ENCODE measurements at regions not wholly inside any gene's neighbourhood (a gene's known extent, or its start where the extent isn't known, plus 50 kb on each side); places are given as distances from the start of the nearest gene placed in this dataset.
"Not testable (repeated sequence)": the region's sequence is repeated elsewhere in the genome, so short reads cannot be mapped to it uniquely, and the experiment has no call there.

- TF ChIP-seq CREM (IDR thresholded peaks at IDR 0.05) (no peak), CREM (CRISPR knock-in tag; IDR thresholded peaks at IDR 0.05) (no peak), GFI1 (CRISPR knock-in tag; IDR thresholded peaks at IDR 0.05; ENCODE audit: borderline replicate concordance) (no peak), SIN3B (IDR thresholded peaks at IDR 0.05; ENCODE audit: low read length) (no peak), GABPA (IDR thresholded peaks at IDR 0.05; ENCODE audit: low read depth, low read length) (no peak), GABPA (CRISPR knock-in tag; IDR thresholded peaks at IDR 0.05; ENCODE audit: low read depth) (no peak), ZNF816 (CRISPR knock-in tag; IDR thresholded peaks at IDR 0.05; ENCODE audit: borderline replicate concordance) (no peak), DZIP1 (CRISPR knock-in tag; IDR thresholded peaks at IDR 0.05) (no peak), SIN3A (IDR thresholded peaks at IDR 0.05; ENCODE audit: borderline replicate concordance, low read depth, low read length) (no peak), KLF11 (CRISPR knock-in tag; IDR thresholded peaks at IDR 0.05) (no peak), TMF1 (CRISPR knock-in tag; IDR thresholded peaks at IDR 0.05; ENCODE audit: low read depth) (no peak)
Observed at GRCh38 chr14:106187216-106187615, 660.8 kb downstream of the TMEM121 start (continued).

GRCh38 chr14:106192701-106193100 is 666.3 kb downstream of the TMEM121 start:
- DNase-seq (ENCODE audit: low spot score); H2AFZ ChIP-seq (ENCODE audit: low read length); BruUV-seq (replicated peaks); H3K4me1 ChIP-seq (ENCODE audit: insufficient read depth, low read length); H3K4me2 ChIP-seq (ENCODE audit: low read depth, low read length); H4K20me1 ChIP-seq (ENCODE audit: insufficient read depth, low read length); H3K36me3 ChIP-seq (replicated peaks in 1 of 2; ENCODE audit: control insufficient read depth in 1 of 2, insufficient read depth in 2 of 2, low read length in 2 of 2); POLR2A ChIA-PET; H3K9ac ChIP-seq (ENCODE audit: insufficient read depth, low read depth, low read length); H3K79me2 ChIP-seq (ENCODE audit: insufficient read depth, low read length); H3K4me3 ChIP-seq (replicated peaks in 1 of 3; ENCODE audit: insufficient read depth in 1 of 3, low read depth in 2 of 3, low read length in 3 of 3); intact Hi-C loops (cut with micrococcal nuclease; ENCODE audit: unreplicated experiment); H3K27me3 ChIP-seq (ENCODE audit: control insufficient read depth in 1 of 2, insufficient read depth in 2 of 2, low read length in 2 of 2); ATAC-seq; in situ Hi-C loops (cut with HindIII; ENCODE audit: extremely low pct_ligation_motif_present, low pct_unique_long_range_greater_than_20kb); FAIRE-seq; H3K27ac ChIP-seq (ENCODE audit: extremely low read length, insufficient read depth, low read length); H3K9me3 ChIP-seq (ENCODE audit: low read length); CTCF ChIA-PET (ENCODE audit: low intra/inter-chr PET ratio, low total read pairs): not testable (repeated sequence)

All from HepG2 (cell line).